ENCODE measurements at regions not wholly inside any gene's neighbourhood (a gene's known extent, or its start where the extent isn't known, plus 50 kb on each side); places are given as distances from the start of the nearest gene placed in this dataset.

- no peak for TF ChIP-seq CTCF (conservative IDR thresholded peaks at IDR 0.05; ENCODE audit: low read depth, low read length)
- no peak for TF ChIP-seq RFX5 (IDR thresholded peaks at IDR 0.05; ENCODE audit: low read depth, low read length)
- TF ChIP-seq, protein P1, sequence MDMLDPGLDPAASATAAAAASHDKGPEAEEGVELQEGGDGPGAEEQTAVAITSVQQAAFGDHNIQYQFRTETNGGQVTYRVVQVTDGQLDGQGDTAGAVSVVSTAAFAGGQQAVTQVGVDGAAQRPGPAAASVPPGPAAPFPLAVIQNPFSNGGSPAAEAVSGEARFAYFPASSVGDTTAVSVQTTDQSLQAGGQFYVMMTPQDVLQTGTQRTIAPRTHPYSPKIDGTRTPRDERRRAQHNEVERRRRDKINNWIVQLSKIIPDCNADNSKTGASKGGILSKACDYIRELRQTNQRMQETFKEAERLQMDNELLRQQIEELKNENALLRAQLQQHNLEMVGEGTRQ (IDR thresholded peaks at IDR 0.05; ENCODE audit: low read depth, low read length), result no peak
- TF ChIP-seq POLR2A (IDR thresholded peaks at IDR 0.05; ENCODE audit: low read depth, low read length), result no peak
- TF ChIP-seq FOS (IDR thresholded peaks at IDR 0.05; ENCODE audit: low read depth, low read length), result no peak
- no peak for TF ChIP-seq RCOR1 (IDR thresholded peaks at IDR 0.05; ENCODE audit: insufficient replicate concordance, low read length)
- no peak for TF ChIP-seq MXI1 (IDR thresholded peaks at IDR 0.05; ENCODE audit: borderline replicate concordance, low read depth, low read length)
- TF ChIP-seq MAZ (IDR thresholded peaks at IDR 0.05; ENCODE audit: borderline replicate concordance, low read depth, low read length), result no peak
- no peak for TF ChIP-seq BHLHE40 (IDR thresholded peaks at IDR 0.05; ENCODE audit: low read depth, low read length)
- TF ChIP-seq MAFK (IDR thresholded peaks at IDR 0.05; ENCODE audit: low read depth, low read length), result no peak
These were observed 215.0 kb upstream of the IER5L start for GRCh38 chr9:129393064-129393463.
